GM23338 (cell line): ENCODE measurements at regions not wholly inside any gene's neighbourhood (a gene's known extent, or its start where the extent isn't known, plus 50 kb on each side); places are given as distances from the start of the nearest gene placed in this dataset.
"Not testable (repeated sequence)": the region's sequence is repeated elsewhere in the genome, so short reads cannot be mapped to it uniquely, and the experiment has no call there.

Source experiments
- ATAC-seq: fragments of 200-7000 bp; cut with Tn5 transposase; 3 replicates; pipeline ENCODE4 v1.9.1; 2020
- DNase-seq: peaks from one replicate; pipeline ENCODE4 v3.0.0-alpha.2; 2015; ENCODE audit warnings: low spot score
- H2AFZ ChIP-seq: fragments of 200-600 bp; sonication (generic); 2 replicates; pipeline ENCODE4 v1.8.0; 2016; ENCODE audit warnings: antibody characterized with exemption, mild to moderate bottlenecking, moderate library complexity
- H3F3A ChIP-seq: fragments of 200-600 bp; sonication (generic); replicated peaks from 2 replicates; pipeline ENCODE4 v1.8.0; 2017; ENCODE audit warnings: antibody characterized with exemption, mixed run types, low read depth
- H3K27ac ChIP-seq: fragments of 200-600 bp; sonication (generic); 2 replicates; pipeline ENCODE4 v1.6.1; 2016; ENCODE audit warnings: low read depth
- H3K27me3 ChIP-seq: fragments of 200-600 bp; sonication (generic); 2 replicates; pipeline ENCODE4 v1.8.0; 2016; ENCODE audit warnings: mild to moderate bottlenecking, mixed run types, moderate library complexity; ENCODE audit not compliant: insufficient read depth
- H3K36me3 ChIP-seq: fragments of 200-600 bp; sonication (generic); 2 replicates; pipeline ENCODE4 v1.8.0; 2016; ENCODE audit warnings: mild to moderate bottlenecking; ENCODE audit not compliant: insufficient read depth
- H3K4me1 ChIP-seq: fragments of 200-600 bp; sonication (generic); 2 replicates; pipeline ENCODE4 v1.8.0; 2016; ENCODE audit warnings: mild to moderate bottlenecking, moderate library complexity; ENCODE audit not compliant: insufficient read depth
- H3K4me2 ChIP-seq: fragments of 200-600 bp; sonication (generic); 2 replicates; pipeline ENCODE4 v1.7.1; 2017; ENCODE audit warnings: mixed run types
- H3K4me3 ChIP-seq: fragments of 200-600 bp; sonication (generic); 2 replicates; pipeline ENCODE4 v1.6.1; 2016; ENCODE audit warnings: mixed run types
- H3K79me2 ChIP-seq: fragments of 200-600 bp; sonication (generic); replicated peaks from 2 replicates; pipeline ENCODE4 v1.8.0; 2017; ENCODE audit warnings: mild to moderate bottlenecking; ENCODE audit not compliant: insufficient read depth
- H3K9me2 ChIP-seq: fragments of 200-600 bp; sonication (generic); 2 replicates; pipeline ENCODE4 v1.8.0; 2017; ENCODE audit not compliant: insufficient read depth
- H4K20me1 ChIP-seq: fragments of 200-600 bp; sonication (generic); replicated peaks from 2 replicates; pipeline ENCODE4 v1.8.0; 2017; ENCODE audit warnings: mild to moderate bottlenecking; ENCODE audit not compliant: insufficient read depth
- H3K27ac Mint-ChIP-seq: 2 replicates; pipeline ENCODE4 v1.8.0; 2020; ENCODE audit warnings: inconsistent platforms, mild to moderate bottlenecking, moderate library complexity, mixed read lengths
- H3K27me3 Mint-ChIP-seq: 3 replicates; pipeline ENCODE4 v1.8.0; 2022; ENCODE audit warnings: low read depth, mild to moderate bottlenecking, moderate library complexity, mixed read lengths, inconsistent platforms; ENCODE audit not compliant: insufficient read depth, poor library complexity
- H3K36me3 Mint-ChIP-seq: 3 replicates; pipeline ENCODE4 v1.8.0; 2021; ENCODE audit warnings: low read depth, mild to moderate bottlenecking, inconsistent platforms, moderate library complexity, mixed read lengths
- H3K4me1 Mint-ChIP-seq: 3 replicates; pipeline ENCODE4 v1.8.0; 2020; ENCODE audit warnings: mild to moderate bottlenecking, inconsistent platforms, mixed read lengths
- H3K4me3 Mint-ChIP-seq: 3 replicates; pipeline ENCODE4 v1.8.0; 2021; ENCODE audit warnings: moderate library complexity, mild to moderate bottlenecking, inconsistent platforms, mixed read lengths
- H3K9me3 Mint-ChIP-seq: 3 replicates; pipeline ENCODE4 v1.8.0; 2020; ENCODE audit warnings: moderate library complexity, mild to moderate bottlenecking, inconsistent platforms, mixed read lengths
- CTCF ChIP-seq, 2 experiments: fragments of 200-600 bp in 1 of 2; sonication (generic) in 1 of 2; conservative IDR thresholded peaks; 2 replicates each; pipeline versions ENCODE4 v1.5.1 to v1.6.1; 2016 to 2017; ENCODE audit warnings: antibody characterized with exemption in 2 of 2, low read depth in 2 of 2, mild to moderate bottlenecking in 2 of 2, moderate library complexity in 1 of 2
- ETS1 ChIP-seq: IDR thresholded peaks from 2 replicates; pipeline ENCODE4 v1.6.1; 2016; ENCODE audit warnings: antibody characterized with exemption
- JUNB ChIP-seq: IDR thresholded peaks from one replicate; pipeline ENCODE4 v1.6.1; 2016; ENCODE audit warnings: antibody characterized with exemption; ENCODE audit not compliant: unreplicated experiment
- STAT1 ChIP-seq: IDR thresholded peaks from one replicate; pipeline ENCODE4 v1.6.1; 2016; ENCODE audit warnings: antibody characterized with exemption; ENCODE audit not compliant: unreplicated experiment
- ZNF331 ChIP-seq: fragments of 250-450 bp; sonication (Bioruptor Pico); IDR thresholded peaks from 2 replicates; pipeline ENCODE4 v1.5.0; 2020; ENCODE audit warnings: low read depth, mild to moderate bottlenecking, moderate library complexity
- ZNF462 ChIP-seq: fragments of 250-450 bp; sonication (Bioruptor Pico); IDR thresholded peaks from 2 replicates; pipeline ENCODE4 v1.5.0; 2020; ENCODE audit warnings: mild to moderate bottlenecking, moderate library complexity

GRCh38 chr11:14589421-14589820, 54.2 kb upstream of the PDE3B start:
- ATAC-seq (no peak), DNase-seq (no peak)
- Mint-ChIP-seq H3K27me3 (no peaks in the 10 kb centered on the region), H3K4me3 (no peak overlapping the region), H3K4me1 (peaks cover 3% of the 10 kb centered on the region), H3K9me3 (no peaks in the 10 kb centered on the region; the same call in 2 of the 3 replicates), H3K36me3 (peaks cover 8% of the 10 kb centered on the region; the same call in 2 of the 3 replicates), H3K27ac (no peak overlapping the region)
- H3K4me3 ChIP-seq: no peak overlapping the region
- no peaks in the 10 kb centered on the region for H3K79me2 ChIP-seq
- no peaks in the 10 kb centered on the region for H3K4me1 ChIP-seq
- no peak overlapping the region for H2AFZ ChIP-seq
- H3K27ac ChIP-seq: no peak overlapping the region
- no peak overlapping the region for H3K4me2 ChIP-seq
- no peaks in the 10 kb centered on the region for H3F3A ChIP-seq
- no peaks in the 10 kb centered on the region for H4K20me1 ChIP-seq
- H3K9me2 ChIP-seq: 0 out of 2 replicates have a peak, but pooled peaks cover 8% of the 10 kb centered on the region
- TF ChIP-seq ETS1 (no peak), ZNF462 (CRISPR knock-in tag) (no peak), CTCF (conservative IDR thresholded peaks at IDR 0.05; ENCODE audit: low read depth in 2 of 2) (no peak), ZNF331 (no peak), JUNB (no peak), STAT1 (no peak)
- no peaks in the 10 kb centered on the region for H3K36me3 ChIP-seq
- no peaks in the 10 kb centered on the region for H3K27me3 ChIP-seq

- H3K27ac ChIP-seq, H3K27me3 ChIP-seq, H3K79me2 ChIP-seq, H4K20me1 ChIP-seq, H3K9me2 ChIP-seq, H3K27me3 Mint-ChIP-seq, H3K4me3 Mint-ChIP-seq, H2AFZ ChIP-seq, ATAC-seq, H3K27ac Mint-ChIP-seq, H3K4me1 ChIP-seq, H3K36me3 ChIP-seq, DNase-seq, H3K4me2 ChIP-seq, H3K36me3 Mint-ChIP-seq, H3K4me1 Mint-ChIP-seq, H3F3A ChIP-seq, H3K4me3 ChIP-seq, H3K9me3 Mint-ChIP-seq: not testable (repeated sequence)
Measured at GRCh38 chr11:14591046-14591445, 52.6 kb upstream of the PDE3B start.
